GM10266 (cell line): ENCODE measurements at regions not wholly inside any gene's neighbourhood (a gene's known extent, or its start where the extent isn't known, plus 50 kb on each side); places are given as distances from the start of the nearest gene placed in this dataset.

Experiments used
- DNase-seq: peaks from one replicate; pipeline ENCODE4 v3.0.0; 2012; ENCODE audit errors: extremely low spot score
- TF ChIP-seq, protein P1 (sequence below): IDR thresholded peaks from 2 replicates; pipeline ENCODE4 v1.5.1; 2012; ENCODE audit warnings: mild to moderate bottlenecking, low read depth; ENCODE audit not compliant: control insufficient read depth, insufficient read depth; ENCODE audit errors: missing control alignments

DNA sequence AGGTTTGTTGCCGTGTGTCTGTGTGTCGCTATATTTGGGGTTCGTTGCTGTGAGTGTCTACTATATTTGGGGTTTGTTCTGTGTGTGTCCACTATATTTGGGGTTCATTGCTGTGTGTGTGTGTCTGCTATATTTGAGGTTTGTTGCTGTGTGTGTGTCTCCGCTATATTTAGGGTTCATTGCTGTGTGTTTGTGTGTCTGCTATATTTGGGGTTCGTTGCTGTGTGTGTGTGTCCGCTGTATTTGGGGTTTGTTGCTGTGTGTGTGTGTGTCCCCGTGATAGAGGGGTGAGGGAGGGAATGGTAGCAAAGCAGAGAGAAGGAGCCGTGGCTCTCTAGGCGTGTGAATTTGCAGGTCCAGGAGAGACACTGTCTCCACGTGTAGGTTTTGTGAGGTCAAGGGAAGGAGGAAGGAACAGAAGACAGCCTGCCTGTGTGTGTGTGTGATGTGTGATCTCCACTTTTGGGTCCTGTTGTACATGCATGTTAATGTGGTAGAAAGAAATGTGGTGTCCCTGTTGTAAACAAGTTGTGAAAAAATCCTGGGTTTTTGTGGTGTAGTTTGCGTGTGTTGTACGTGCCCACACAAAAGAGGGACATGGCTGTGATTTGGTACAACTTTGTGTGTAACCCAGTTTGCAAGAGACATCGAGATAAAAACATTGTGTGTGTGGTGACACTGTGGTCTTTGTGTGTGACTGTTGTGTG is 56.3 kb upstream of the ECE1 start:
- TF ChIP-seq, protein P1, sequence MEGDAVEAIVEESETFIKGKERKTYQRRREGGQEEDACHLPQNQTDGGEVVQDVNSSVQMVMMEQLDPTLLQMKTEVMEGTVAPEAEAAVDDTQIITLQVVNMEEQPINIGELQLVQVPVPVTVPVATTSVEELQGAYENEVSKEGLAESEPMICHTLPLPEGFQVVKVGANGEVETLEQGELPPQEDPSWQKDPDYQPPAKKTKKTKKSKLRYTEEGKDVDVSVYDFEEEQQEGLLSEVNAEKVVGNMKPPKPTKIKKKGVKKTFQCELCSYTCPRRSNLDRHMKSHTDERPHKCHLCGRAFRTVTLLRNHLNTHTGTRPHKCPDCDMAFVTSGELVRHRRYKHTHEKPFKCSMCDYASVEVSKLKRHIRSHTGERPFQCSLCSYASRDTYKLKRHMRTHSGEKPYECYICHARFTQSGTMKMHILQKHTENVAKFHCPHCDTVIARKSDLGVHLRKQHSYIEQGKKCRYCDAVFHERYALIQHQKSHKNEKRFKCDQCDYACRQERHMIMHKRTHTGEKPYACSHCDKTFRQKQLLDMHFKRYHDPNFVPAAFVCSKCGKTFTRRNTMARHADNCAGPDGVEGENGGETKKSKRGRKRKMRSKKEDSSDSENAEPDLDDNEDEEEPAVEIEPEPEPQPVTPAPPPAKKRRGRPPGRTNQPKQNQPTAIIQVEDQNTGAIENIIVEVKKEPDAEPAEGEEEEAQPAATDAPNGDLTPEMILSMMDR, result no peak
- no peak for DNase-seq

DNA sequence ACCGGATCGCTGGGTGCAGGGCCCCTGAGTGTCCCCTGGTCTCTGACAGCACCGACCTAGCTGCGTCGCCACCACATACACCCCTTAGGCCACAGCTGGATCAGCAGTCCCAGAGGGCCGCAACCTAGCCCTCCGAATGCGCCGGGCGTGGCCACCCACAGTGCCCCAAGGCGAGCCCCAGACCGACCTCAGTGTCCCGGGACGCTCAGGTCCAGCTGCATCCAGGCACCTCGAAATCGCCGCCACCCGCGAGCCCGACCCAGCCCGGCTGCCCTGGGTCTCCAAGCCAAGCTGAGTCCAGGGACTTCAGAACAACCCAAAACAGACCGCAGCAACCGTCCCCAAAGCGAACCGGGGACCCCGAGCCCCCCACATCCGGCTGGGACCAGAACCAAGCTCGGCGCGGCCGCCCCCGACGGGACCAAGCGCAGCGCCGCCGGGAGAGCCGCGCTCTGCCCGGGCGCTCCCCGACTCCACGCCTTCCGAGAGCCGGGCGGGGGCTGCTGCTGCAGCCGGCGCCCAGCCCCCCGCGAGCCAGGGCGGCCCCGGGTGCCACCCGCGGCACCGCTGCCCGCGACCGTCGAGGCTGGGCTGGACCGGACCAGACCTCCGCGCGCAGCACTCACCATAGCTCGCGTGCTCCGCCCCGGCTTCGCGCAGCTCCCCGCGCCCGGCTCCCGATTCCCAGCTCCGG is 54.6 kb upstream of the ECE1 start:
- DNase-seq, result peak; percentile 46
- TF ChIP-seq, protein P1, result no peak

DNA sequence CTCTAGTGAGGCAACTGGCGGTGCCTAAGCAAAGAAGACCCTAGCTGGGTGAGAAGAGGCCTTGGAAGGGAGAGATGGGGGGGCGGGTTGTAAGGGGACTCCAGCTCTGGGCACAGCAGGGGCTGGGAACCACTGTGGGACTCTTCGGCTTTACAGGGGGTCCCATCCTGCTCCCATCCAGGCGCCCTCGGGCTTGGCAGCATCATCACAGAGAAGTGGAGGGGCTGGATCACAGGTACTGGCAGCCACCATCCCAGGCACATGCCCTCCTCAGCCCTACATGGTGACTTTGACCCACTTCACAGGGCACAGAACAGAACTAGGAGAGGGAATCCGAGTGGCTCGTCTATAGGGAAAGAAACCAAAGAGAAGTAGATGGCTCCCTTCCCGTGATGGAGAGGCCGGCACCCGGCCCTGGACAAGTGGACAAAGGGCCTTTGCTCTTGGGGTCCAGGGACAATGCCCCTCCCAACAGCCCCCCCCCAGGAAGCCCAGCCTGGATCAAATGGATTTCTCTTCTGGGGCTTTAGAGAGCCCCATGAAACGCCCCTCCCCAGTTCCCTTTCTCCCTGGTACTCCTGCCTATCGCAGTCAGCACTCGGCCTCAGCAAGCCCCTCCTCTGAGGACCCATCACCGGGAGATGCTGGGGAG is 54.0 kb upstream of the ECE1 start:
- no peak for DNase-seq
- TF ChIP-seq, protein P1, result no peak

DNA sequence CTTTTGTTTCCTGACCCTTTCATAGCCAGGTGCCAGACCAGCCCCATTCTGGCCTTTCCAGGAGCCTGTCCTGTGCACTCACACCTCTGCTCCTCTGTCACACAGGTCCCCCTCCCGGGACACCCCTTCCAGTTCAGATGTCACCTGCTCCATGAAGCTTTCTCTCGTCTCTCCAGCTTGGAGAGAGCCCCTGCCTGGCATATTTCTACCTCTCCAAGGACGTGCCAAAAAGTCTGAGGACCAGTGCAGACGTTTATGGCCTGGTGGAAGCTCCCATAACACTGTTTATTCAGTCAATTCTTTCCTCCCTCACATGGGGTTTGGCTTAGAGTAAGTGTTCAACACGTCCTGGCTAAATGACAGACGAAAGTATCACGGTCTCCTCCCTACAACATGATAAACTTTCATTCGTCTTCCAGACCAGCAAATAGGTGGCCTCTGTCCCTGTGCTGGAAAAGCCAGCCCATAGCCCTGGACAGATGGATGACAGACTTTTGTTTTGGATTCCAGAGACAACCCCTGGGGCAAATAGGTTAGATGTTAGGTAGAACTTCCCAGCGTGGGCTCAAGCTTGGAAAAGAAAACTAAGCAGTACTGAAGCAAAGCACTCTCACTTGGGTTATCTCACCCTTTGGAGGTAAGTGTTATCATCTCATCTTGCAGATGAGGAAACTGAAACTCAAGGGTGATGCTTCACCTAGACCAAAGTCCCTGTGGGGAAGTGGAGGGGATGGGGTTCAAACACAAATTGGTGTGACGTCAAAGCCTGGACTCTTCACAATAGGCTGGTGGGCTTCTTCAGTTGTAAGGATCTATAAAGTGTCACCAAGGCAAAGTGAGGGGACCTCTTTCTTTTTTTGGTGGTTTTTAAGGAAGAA is 52.9 kb upstream of the ECE1 start:
- DNase-seq, result peak; percentile 72

DNA sequence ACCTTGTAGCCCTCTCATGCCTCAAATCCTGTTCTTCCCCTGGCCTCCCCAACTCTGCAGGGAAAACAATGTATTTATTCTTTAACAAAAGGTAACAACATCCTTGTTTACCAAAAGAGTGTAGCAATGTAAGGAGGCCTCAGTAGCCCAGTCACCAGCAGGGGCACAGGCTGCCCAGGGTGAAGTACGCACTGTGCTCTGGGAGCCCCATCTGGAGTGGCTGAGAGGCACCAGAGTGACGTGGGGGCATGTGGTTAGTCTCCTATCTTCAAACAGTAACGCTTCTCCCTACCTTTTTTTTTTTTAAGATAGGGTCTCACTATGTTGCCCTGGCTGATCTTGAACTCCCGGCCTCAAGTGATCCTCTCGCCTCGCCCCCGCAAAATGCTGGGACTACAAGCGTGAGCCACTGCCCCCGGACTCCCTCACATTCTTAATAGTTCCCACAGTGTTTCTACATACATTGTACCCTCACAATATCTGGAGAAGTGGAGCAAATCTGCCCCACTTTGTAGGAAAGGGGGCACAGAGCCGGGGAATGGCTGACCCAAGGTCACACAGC is 51.3 kb upstream of the ECE1 start:
- TF ChIP-seq, protein P1, result no peak
- DNase-seq, result no peak

More for the DNA sequence above, 52.9 kb upstream of the ECE1 start:
- TF ChIP-seq, protein P1, result no peak

DNA sequence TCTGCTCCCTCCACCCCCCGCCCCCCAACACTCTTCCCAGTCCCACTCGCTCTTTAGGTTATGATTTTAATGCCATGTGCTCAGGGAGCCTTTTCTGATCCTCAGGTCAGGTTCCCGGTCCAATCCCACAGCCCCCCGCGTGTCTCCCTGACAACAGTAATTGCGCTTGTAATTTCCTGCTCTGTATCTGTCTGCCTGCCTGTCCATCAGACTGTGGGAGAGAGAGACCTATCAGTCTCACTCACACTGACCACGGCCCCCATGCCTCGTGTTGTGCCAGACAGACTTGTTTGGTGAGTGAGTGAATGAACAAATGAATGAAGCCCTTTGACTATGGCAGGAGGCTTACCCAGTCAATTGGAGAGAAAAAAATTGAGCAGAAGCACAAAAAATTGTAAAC is 50.8 kb upstream of the ECE1 start:
- DNase-seq, result no peak
- TF ChIP-seq, protein P1, result no peak
